M059J (cell line): ENCODE measurements at regions not wholly inside any gene's neighbourhood (a gene's known extent, or its start where the extent isn't known, plus 50 kb on each side); places are given as distances from the start of the nearest gene placed in this dataset.

Source experiments
- DNase-seq: peaks from one replicate; pipeline ENCODE4 v3.0.0-alpha.2; 2012; ENCODE audit warnings: low read depth

- no peak for DNase-seq
Observed at GRCh38 chr1:209062081-209062620, 521.4 kb upstream of the CAMK1G start.

GRCh38 chr1:209062863-209063262 lies 520.7 kb upstream of the CAMK1G start:
- no peak for DNase-seq

- peak; percentile 74 for DNase-seq
Observed at GRCh38 chr1:209063767-209064659, 519.5 kb upstream of the CAMK1G start.

- DNase-seq: no peak
Observed at GRCh38 chr1:209064850-209065706, 518.4 kb upstream of the CAMK1G start.

- peak; percentile 95 for DNase-seq
Observed at GRCh38 chr1:209072481-209072880, 511.0 kb upstream of the CAMK1G start.

- no peak for DNase-seq
Observed at GRCh38 chr1:209073879-209074278, 509.6 kb upstream of the CAMK1G start.

GRCh38 chr1:209074575-209075250 lies 508.8 kb upstream of the CAMK1G start:
- no peak for DNase-seq

- DNase-seq: peak; percentile 51
Observed at GRCh38 chr1:209076688-209077087, 506.8 kb upstream of the CAMK1G start.

GRCh38 chr1:209080170-209080781 lies 503.2 kb upstream of the CAMK1G start:
- peak; percentile 97 for DNase-seq

- peak; percentile 74 for DNase-seq
Observed at GRCh38 chr1:209086486-209087192, 496.9 kb upstream of the CAMK1G start.

- DNase-seq: no peak
Observed at GRCh38 chr1:209094384-209094783, 489.1 kb upstream of the CAMK1G start.

GRCh38 chr1:209095627-209096595 lies 487.6 kb upstream of the CAMK1G start:
- DNase-seq: peak; percentile 96

- no peak for DNase-seq
Observed at GRCh38 chr1:209100460-209100859, 483.1 kb upstream of the CAMK1G start.

GRCh38 chr1:209101106-209101505 lies 482.4 kb upstream of the CAMK1G start:
- no peak for DNase-seq

GRCh38 chr1:209102120-209102519 lies 481.4 kb upstream of the CAMK1G start:
- no peak for DNase-seq

- no peak for DNase-seq
Observed at GRCh38 chr1:209102531-209102930, 481.0 kb upstream of the CAMK1G start.

- no peak for DNase-seq
Observed at GRCh38 chr1:209103092-209103491, 480.4 kb upstream of the CAMK1G start.

GRCh38 chr1:209104646-209105045 lies 478.9 kb upstream of the CAMK1G start:
- no peak for DNase-seq

- peak; percentile 8 for DNase-seq
Observed at GRCh38 chr1:209105701-209106100, 477.8 kb upstream of the CAMK1G start.
